ENCODE measurements at regions not wholly inside any gene's neighbourhood (a gene's known extent, or its start where the extent isn't known, plus 50 kb on each side); places are given as distances from the start of the nearest gene placed in this dataset.

GRCh38 chr20:24743641-24744040 is 205.4 kb upstream of the CST7 start:
- Mint-ChIP-seq H3K4me3 (no peak overlapping the region), H3K27me3 (peaks cover 25 to 46% of the 10 kb centered on the region in 2 donors), H3K36me3 (ENCODE audit: insufficient read depth) (no peaks in the 10 kb centered on the region), H3K27ac (no peak overlapping the region), H3K9me3 (no peaks in the 10 kb centered on the region), H3K4me1 (ENCODE audit: low read depth in 2 of 2) (peaks cover 8 to 10% of the 10 kb centered on the region in 2 donors)
- DNase-seq (no peak), ATAC-seq (replicated peaks) (no peak)

GRCh38 chr20:24744747-24745146 is 204.3 kb upstream of the CST7 start:
- ATAC-seq (replicated peaks) (no peak), DNase-seq (no peak)
- Mint-ChIP-seq H3K4me1 (ENCODE audit: low read depth in 2 of 2) (peaks cover 0 to under 1% of the 10 kb centered on the region in 2 donors), H3K36me3 (ENCODE audit: insufficient read depth) (no peaks in the 10 kb centered on the region), H3K9me3 (no peaks in the 10 kb centered on the region), H3K27me3 (peaks cover 25 to 46% of the 10 kb centered on the region in 2 donors), H3K4me3 (no peak overlapping the region), H3K27ac (no peak overlapping the region)

- Mint-ChIP-seq H3K4me3 (no peak overlapping the region), H3K27ac (no peak overlapping the region), H3K9me3 (no peaks in the 10 kb centered on the region), H3K27me3 (peaks cover 25 to 47% of the 10 kb centered on the region in 2 donors), H3K4me1 (ENCODE audit: low read depth in 2 of 2) (no peaks in the 10 kb centered on the region), H3K36me3 (ENCODE audit: insufficient read depth) (no peaks in the 10 kb centered on the region)
- ATAC-seq (replicated peaks) (no peak), DNase-seq (no peak)
These were observed 203.9 kb upstream of the CST7 start for GRCh38 chr20:24745206-24745605.

GRCh38 chr20:24745617-24746350 is 203.3 kb upstream of the CST7 start:
- H3K9me3 Mint-ChIP-seq: no peaks in the 10 kb centered on the region
- ATAC-seq (replicated peaks) (no peak), DNase-seq (no peak)
- H3K27ac Mint-ChIP-seq: no peak overlapping the region
- H3K4me3 Mint-ChIP-seq: no peak overlapping the region
- no peaks in the 10 kb centered on the region for H3K36me3 Mint-ChIP-seq (ENCODE audit: insufficient read depth)
- H3K27me3 Mint-ChIP-seq: peaks cover 25 to 53% of the 10 kb centered on the region in 2 donors
- no peaks in the 10 kb centered on the region for H3K4me1 Mint-ChIP-seq (ENCODE audit: low read depth in 2 of 2)

GRCh38 chr20:24746351-24746685 is 202.8 kb upstream of the CST7 start:
- no peak overlapping the region for H3K27ac Mint-ChIP-seq
- H3K9me3 Mint-ChIP-seq: no peaks in the 10 kb centered on the region
- H3K27me3 Mint-ChIP-seq: peaks cover 25 to 56% of the 10 kb centered on the region in 2 donors
- no peak overlapping the region for H3K4me3 Mint-ChIP-seq
- no peak for ATAC-seq (replicated peaks)
- H3K36me3 Mint-ChIP-seq (ENCODE audit: insufficient read depth): no peaks in the 10 kb centered on the region
- DNase-seq: no peak
- no peaks in the 10 kb centered on the region for H3K4me1 Mint-ChIP-seq (ENCODE audit: low read depth in 2 of 2)

GRCh38 chr20:24747010-24747712 is 201.9 kb upstream of the CST7 start:
- Mint-ChIP-seq H3K36me3 (ENCODE audit: insufficient read depth) (no peaks in the 10 kb centered on the region), H3K4me1 (ENCODE audit: low read depth in 2 of 2) (no peaks in the 10 kb centered on the region), H3K4me3 (no peak overlapping the region), H3K9me3 (no peaks in the 10 kb centered on the region), H3K27me3 (peaks cover 25 to 63% of the 10 kb centered on the region in 2 donors), H3K27ac (no peak overlapping the region)
- DNase-seq: no peak
- ATAC-seq (replicated peaks): no peak

- H3K27me3 Mint-ChIP-seq: peaks cover 25 to 70% of the 10 kb centered on the region in 2 donors
These were observed 201.0 kb upstream of the CST7 start for GRCh38 chr20:24747881-24748595.

GRCh38 chr20:24751551-24751950 is 197.5 kb upstream of the CST7 start:
- H3K36me3 Mint-ChIP-seq (ENCODE audit: insufficient read depth): no peaks in the 10 kb centered on the region
- H3K4me1 Mint-ChIP-seq (ENCODE audit: low read depth in 2 of 2): no peaks in the 10 kb centered on the region
- DNase-seq: no peak
- no peak for ATAC-seq (replicated peaks)
- H3K4me3 Mint-ChIP-seq: no peak overlapping the region
- peaks cover 28 to 68% of the 10 kb centered on the region in 2 donors for H3K27me3 Mint-ChIP-seq
- H3K9me3 Mint-ChIP-seq: no peaks in the 10 kb centered on the region
- H3K27ac Mint-ChIP-seq: no peak overlapping the region

More at GRCh38 chr20:24747881-24748595, 201.0 kb upstream of the CST7 start:
- no peaks in the 10 kb centered on the region for H3K36me3 Mint-ChIP-seq (ENCODE audit: insufficient read depth)
- H3K4me1 Mint-ChIP-seq (ENCODE audit: low read depth in 2 of 2): no peaks in the 10 kb centered on the region
- DNase-seq: no peak
- no peaks in the 10 kb centered on the region for H3K9me3 Mint-ChIP-seq
- no peak overlapping the region for H3K4me3 Mint-ChIP-seq
- no peak overlapping the region for H3K27ac Mint-ChIP-seq
- ATAC-seq (replicated peaks): no peak

GRCh38 chr20:24752612-24753011 is 196.5 kb upstream of the CST7 start:
- Mint-ChIP-seq H3K27ac (no peak overlapping the region), H3K36me3 (ENCODE audit: insufficient read depth) (no peaks in the 10 kb centered on the region)

GRCh38 chr20:24753130-24753529 is 195.9 kb upstream of the CST7 start:
- no peak for DNase-seq
- Mint-ChIP-seq H3K4me1 (ENCODE audit: low read depth in 2 of 2) (no peaks in the 10 kb centered on the region), H3K9me3 (no peaks in the 10 kb centered on the region), H3K4me3 (no peak overlapping the region), H3K27ac (no peak overlapping the region), H3K27me3 (peaks cover 25 to 57% of the 10 kb centered on the region in 2 donors), H3K36me3 (ENCODE audit: insufficient read depth) (no peaks in the 10 kb centered on the region)
- no peak for ATAC-seq (replicated peaks)

More at GRCh38 chr20:24752612-24753011, 196.5 kb upstream of the CST7 start:
- Mint-ChIP-seq H3K9me3 (no peaks in the 10 kb centered on the region), H3K27me3 (peaks cover 25 to 62% of the 10 kb centered on the region in 2 donors), H3K4me1 (ENCODE audit: low read depth in 2 of 2) (no peaks in the 10 kb centered on the region), H3K4me3 (no peak overlapping the region)
- no peak for DNase-seq
- no peak for ATAC-seq (replicated peaks)

GRCh38 chr20:24754691-24755090 is 194.4 kb upstream of the CST7 start:
- no peaks in the 10 kb centered on the region for H3K36me3 Mint-ChIP-seq (ENCODE audit: insufficient read depth)
- H3K4me1 Mint-ChIP-seq (ENCODE audit: low read depth in 2 of 2): no peaks in the 10 kb centered on the region
- H3K4me3 Mint-ChIP-seq: no peak overlapping the region
- DNase-seq (no peak), ATAC-seq (replicated peaks) (no peak)
- H3K27me3 Mint-ChIP-seq: peaks cover 37 to 61% of the 10 kb centered on the region in 2 donors
- H3K27ac Mint-ChIP-seq: no peak overlapping the region
- H3K9me3 Mint-ChIP-seq: no peaks in the 10 kb centered on the region

- ATAC-seq (replicated peaks): no peak
These were observed 193.6 kb upstream of the CST7 start for GRCh38 chr20:24755411-24755922.

GRCh38 chr20:24756292-24757025 is 192.6 kb upstream of the CST7 start:
- Mint-ChIP-seq H3K4me1 (ENCODE audit: low read depth in 2 of 2) (no peaks in the 10 kb centered on the region), H3K36me3 (ENCODE audit: insufficient read depth) (no peaks in the 10 kb centered on the region), H3K9me3 (no peaks in the 10 kb centered on the region), H3K27ac (no peak overlapping the region), H3K4me3 (no peak overlapping the region), H3K27me3 (peaks cover 39 to 50% of the 10 kb centered on the region in 2 donors)
- ATAC-seq (replicated peaks): no peak
- DNase-seq: no peak

More at GRCh38 chr20:24755411-24755922, 193.6 kb upstream of the CST7 start:
- DNase-seq: no peak
- no peaks in the 10 kb centered on the region for H3K36me3 Mint-ChIP-seq (ENCODE audit: insufficient read depth)
- H3K4me1 Mint-ChIP-seq (ENCODE audit: low read depth in 2 of 2): no peaks in the 10 kb centered on the region
- no peaks in the 10 kb centered on the region for H3K9me3 Mint-ChIP-seq
- H3K27me3 Mint-ChIP-seq: peaks cover 39 to 57% of the 10 kb centered on the region in 2 donors
- no peak overlapping the region for H3K27ac Mint-ChIP-seq
- no peak overlapping the region for H3K4me3 Mint-ChIP-seq
